ENCODE measurements at regions not wholly inside any gene's neighbourhood (a gene's known extent, or its start where the extent isn't known, plus 50 kb on each side); places are given as distances from the start of the nearest gene placed in this dataset.

DNA sequence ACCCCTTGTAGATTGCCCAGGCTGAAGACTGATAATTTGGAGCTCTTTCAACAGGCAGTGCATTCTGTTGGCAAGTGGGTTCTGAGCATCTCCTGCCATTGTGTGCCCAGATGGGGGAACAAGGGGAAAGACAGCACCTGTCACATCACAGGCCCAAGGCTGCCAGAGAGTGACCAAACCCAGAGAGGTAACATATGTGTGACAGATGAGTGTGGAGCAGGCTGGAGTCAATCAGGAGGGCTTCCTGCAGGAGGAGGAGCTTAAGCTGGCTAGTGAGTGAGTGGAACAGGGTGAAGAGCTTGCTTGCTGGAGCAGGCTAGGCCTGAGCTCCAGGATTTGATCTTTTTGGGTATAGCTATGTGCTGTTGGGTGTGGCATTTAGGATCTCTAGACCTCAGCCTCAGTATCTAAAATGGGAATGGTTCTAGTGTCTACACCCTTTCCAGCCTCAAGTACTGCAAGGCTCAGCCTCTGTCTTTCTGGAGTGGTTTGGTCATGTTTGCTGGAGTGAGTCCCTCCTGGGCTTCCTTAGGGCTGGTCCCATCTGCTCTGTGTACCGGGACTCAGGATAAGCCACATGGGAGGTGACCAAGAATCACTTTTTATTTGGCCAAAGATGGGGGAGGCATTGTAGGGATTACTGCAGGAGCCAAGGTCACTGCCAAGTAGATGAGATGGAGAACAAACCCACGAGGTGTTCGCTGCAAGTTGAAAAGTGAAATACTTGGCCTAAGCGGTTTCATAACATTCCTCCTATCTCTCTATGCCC is 152.4 kb upstream of the TSHZ3 start:
- no peak for DNase-seq (ENCODE audit: low read depth)

- no peak for DNase-seq (ENCODE audit: low read depth)
Measured at GRCh38 chr19:31502536-31503170, 153.4 kb upstream of the TSHZ3 start.

DNA sequence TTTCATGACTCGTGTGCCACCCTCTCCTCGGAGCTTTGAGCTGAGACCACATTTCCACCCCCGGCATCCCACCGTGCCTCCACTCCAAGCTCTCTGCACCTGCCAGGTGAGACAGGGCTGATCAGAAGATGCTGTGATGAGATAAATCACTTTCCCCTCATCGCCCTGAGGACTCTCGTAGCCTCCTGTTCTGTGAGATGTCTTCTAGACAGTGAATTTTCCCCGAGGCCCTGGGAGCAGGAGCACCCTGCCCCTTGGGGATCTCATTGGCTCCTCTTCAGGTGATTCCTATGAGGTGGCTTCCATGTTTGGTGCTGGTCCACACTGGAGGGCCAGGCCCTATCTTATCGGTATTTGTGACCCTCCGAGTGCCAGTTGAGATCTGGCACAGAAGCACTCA is 154.0 kb upstream of the TSHZ3 start:
- DNase-seq (ENCODE audit: low read depth), result no peak

DNA sequence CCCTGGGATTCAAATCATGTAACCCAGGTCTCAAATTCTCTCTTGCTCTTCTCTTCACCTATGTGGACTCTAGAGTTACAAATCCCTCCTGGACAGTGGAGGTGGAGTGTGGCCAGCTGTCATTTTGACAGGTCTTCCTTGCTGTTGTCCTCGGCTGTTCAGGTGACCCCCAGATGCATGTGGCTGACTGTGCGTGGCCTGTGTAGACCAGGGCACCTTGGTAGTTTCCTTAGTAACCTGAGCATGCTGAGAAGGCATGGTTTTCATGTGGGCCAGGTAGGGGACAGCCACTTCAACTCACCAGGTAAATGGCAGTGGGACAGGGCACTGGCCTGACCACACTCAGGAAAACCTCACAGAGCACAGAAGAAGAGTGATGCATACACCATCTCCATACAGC is 155.0 kb upstream of the TSHZ3 start:
- no peak for DNase-seq (ENCODE audit: low read depth)

GRCh38 chr19:31505596-31505910 is 156.3 kb upstream of the TSHZ3 start:
- DNase-seq (ENCODE audit: low read depth), result no peak

DNA sequence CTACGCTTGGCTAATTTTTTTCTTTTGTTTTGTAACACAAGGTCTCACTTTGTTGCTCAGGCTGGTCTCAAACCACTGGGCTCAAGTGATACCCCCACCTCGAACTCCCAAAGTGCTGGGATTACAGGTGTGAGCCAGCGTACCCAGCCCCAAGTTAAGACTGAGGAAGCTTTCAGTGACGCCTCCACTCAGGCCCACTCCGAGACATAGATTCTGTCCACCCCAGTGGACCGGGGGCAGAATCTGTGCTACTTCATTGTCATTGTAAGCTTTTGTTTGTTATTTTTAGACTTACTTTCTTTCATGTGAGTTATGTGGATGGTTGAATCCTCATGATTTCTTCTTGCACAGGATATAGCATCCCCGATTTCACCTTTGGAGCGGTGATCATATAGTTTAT is 156.9 kb upstream of the TSHZ3 start:
- DNase-seq (ENCODE audit: low read depth), result no peak

DNA sequence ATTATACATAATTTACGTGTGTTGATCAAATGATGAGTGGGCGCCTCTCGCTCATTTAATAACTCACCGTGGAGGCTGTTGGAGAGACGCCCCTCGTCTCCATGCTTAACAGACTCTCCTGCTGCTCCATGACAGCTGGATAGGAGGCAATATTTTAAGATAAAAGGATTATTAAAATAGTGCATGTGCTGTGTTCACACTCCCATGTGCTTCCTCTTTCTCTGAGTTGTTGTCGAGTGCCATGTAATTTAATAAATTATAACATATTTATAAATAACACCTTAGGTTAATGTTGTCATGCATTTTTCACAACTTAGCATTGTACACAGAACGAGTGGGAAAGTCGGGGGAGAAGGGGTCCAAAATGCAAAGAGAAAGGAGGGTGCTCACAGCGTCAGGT is 161.4 kb upstream of the TSHZ3 start:
- DNase-seq (ENCODE audit: low read depth), result no peak

GRCh38 chr19:31511098-31511497 is 161.9 kb upstream of the TSHZ3 start:
- no peak for DNase-seq (ENCODE audit: low read depth)

DNA sequence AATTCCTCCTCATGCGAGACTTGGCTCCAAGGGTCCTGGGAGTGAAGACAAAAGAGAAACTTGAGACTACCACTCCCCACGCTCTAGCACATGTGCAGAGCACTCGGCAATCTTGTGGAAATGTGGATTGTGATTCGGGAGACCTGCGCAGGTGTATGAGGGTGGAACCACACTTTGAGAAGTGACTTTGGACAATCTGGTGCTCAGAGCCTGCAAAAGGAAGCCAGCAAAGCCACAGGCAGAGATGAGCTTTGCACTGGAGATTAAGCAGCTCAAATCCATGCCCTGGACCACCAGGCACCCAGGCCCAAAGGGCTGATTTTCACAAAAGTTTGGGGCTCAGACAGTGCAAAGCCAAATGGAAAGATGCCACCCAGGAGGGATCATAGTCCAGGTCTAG is 162.5 kb upstream of the TSHZ3 start:
- DNase-seq (ENCODE audit: low read depth), result no peak

DNA sequence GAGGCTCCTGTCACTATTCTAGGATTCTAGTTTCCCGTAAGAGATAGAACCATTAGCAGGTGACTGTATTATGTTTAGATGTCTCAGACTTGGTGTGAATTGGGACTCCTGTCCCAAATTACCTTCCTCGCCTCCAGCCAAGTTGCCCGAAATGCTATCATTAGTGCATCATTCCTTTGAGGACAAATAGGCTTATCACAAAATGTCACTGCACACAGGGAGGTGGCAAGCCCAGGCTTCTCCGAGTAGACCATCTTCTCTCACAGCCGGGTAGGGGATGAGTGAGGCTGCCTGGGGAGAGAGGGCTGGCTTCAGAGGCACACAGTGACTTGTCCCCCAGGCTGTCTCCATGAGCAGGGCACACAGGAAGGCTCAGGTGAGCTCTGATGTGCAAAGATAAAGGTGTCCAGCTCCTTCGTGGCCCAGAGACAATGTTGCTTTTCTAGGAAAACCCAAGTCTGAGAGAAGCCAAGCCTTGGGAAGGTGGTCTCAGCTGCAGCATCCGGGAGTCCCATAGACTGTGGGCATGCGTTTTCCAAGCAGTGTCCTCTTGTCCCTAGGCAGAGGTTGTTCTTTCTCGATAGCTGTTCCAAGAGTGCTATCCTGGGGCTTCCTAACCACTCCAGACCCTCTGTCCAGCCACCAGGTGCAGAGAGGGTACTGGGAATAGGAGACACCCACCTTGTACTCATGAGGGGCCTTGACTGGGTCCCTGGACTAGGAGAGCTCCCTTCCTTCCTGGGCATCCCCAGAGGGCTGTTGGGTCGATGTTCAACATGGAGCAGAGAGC is 163.1 kb upstream of the TSHZ3 start:
- no peak for DNase-seq (ENCODE audit: low read depth)

- DNase-seq (ENCODE audit: low read depth), result no peak
Measured at GRCh38 chr19:31513841-31514240, 164.6 kb upstream of the TSHZ3 start.

- no peak for DNase-seq (ENCODE audit: low read depth)
Measured at GRCh38 chr19:31515931-31516330, 166.7 kb upstream of the TSHZ3 start.

DNA sequence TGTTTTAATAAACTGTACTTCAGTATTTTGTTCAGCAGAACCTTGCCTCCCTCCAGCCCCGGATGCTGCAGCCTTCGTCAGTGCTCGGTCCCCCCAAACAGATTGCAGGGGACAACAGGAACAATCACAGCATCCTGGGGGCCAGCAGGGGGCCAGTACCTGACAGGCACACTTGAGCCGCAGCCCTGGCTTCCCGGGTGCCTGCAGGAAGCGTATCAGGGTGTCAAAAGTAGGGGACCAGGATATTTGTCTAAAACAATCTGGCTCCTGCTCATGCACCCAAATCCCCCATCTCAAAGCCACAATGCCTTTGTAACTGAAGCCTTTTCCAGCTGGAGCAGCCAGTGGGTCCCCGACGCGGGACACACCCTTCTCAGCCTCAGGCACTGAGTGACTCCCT is 167.5 kb upstream of the TSHZ3 start:
- DNase-seq (ENCODE audit: low read depth), result no peak

DNA sequence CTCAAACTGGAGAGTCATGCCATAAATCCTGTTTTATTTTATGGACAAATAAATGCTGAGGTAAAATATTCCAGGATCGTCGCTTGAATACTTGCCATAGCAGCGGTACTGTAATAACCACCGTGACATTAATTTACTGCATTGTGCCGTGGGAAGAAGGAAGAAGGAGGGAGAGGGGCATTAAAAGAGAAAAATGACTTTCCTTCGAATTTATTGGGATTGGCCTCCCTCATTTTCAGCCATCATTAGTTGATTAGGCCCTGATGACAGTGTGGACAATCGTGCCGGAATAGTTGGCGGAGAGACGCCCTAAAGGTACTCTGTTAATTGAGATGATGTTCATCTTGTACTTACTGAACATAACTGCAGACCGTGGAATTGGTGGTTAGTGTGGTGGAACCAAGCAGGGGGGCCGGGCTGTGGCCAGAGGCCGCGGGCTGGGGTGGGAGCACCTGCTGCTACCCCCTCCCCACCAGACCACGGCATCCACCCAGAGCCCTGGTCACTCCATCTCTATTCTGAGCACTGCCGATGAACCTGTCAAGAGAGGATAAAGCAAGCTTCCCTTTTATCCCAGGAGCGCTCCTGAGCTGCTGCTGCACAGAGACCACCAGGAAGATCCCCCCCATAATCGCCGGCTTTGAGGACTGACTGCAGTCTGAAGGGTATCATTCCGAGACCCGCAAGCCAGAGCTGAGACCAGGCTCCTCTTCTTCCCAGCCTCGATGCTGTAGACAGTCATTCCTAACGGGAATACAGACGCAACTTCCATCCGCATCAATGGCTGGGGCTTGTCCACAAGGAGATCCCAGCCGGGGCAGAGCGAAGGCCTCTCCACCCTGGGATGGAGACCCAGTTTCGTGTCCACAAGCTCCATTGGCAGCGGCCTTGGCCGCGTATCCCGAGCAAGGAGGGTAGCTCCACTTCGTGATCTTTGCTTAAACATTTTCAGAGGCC is 168.3 kb upstream of the TSHZ3 start:
- DNase-seq (ENCODE audit: low read depth), result no peak

DNA sequence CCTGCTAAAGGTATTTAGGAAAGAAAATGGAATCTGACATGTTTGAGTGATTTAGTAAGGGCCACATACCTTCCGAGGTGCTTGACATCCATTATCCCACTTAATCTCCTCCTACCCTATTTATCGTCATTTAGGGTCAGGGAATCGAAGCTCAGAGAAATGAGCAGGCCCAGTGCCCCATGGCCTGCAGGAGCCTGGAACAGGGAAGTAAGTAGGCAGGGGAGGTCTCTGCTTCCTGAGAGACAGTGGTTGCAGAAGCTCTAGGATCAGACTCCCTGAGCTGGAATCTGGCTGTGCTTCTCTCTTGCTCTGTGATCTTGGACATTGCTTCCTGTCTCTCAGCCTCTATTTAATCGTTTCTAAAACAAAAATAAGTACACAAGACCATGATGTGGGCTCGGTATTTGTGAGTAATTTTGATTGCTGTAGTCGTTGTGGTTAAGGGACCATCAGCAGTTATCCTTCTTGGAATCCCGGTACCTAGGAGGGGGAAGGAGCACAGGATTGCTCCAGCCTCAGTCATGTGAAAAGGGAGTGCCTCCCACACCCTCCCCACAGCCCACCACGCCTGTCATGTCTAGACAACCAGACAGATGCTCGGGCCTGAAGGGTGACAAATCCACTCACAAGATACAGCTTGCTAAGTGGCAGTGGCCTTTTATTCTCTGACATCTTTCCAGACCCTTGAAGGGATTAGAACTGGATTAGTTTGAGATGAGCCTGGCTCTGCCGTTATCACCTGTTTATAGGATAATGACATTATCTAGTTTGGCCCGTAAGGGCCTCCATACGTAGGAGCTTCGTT is 169.2 kb upstream of the TSHZ3 start:
- DNase-seq (ENCODE audit: low read depth), result no peak

- no peak for DNase-seq (ENCODE audit: low read depth)
Measured at GRCh38 chr19:31519256-31519655, 170.0 kb upstream of the TSHZ3 start.

DNA sequence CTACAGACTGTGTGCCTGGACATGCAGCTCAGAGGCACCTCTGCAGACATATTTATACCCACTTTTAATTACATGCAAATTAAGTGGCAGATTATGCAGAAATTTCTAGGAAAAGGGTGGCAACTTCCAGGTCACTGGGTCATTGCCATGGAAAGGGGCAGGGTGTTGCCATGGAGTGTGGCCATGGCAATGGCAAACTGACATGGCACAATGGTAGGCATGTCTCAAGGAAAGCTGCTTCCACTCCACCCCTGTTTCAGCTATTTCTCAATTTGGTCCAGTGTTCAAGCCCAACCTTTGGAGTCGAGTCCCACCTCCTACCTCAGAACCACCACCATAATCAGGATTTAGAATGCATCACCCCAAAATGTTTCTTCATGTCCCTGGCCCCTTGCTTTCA is 170.7 kb upstream of the TSHZ3 start:
- DNase-seq (ENCODE audit: low read depth), result no peak

DNA sequence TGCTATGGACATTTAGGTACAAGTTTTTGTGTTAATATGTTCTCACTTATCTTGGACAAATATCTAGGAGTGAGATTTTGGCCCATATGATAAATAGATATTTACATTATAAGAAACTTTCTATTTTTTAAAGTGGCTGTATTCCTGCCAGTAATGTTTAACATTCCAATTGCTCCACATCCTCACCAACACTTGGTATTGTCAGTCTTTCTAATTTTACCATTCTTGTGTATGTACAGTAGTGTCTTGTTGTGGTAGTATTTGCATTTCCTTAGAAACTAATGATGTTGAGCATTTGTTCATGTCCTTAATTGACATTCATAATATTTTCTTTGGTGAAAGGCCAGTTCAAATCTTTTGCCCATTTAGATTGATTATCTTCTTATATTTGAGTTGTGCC is 171.4 kb upstream of the TSHZ3 start:
- no peak for DNase-seq (ENCODE audit: low read depth)

DNA sequence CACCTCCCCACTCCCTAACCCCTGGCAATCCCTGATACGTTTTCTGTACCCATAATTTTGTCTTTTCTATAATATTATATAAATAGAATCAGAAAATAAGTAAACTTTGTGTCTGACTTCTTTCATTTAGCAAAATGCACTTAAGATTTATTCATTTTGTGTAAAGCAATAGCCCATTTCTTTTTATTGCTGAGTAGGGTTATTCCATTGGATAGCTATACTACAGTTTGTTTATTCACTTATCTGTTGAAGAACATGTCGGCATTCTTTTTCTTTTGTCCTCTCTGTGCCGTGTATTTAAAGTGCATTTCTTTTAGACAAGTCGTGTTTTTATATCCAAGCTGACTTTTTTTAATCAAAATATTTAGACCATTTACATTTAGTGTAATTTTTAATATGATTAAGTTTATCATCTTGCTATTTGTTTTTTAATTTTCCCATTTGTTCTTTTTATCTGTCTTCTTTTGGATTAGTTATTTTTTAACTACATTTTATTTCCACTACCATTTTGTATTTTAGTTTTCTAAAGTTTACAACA is 176.4 kb upstream of the TSHZ3 start:
- no peak for DNase-seq (ENCODE audit: low read depth)

- DNase-seq (ENCODE audit: low read depth), result no peak
Measured at GRCh38 chr19:31527443-31527842, 178.2 kb upstream of the TSHZ3 start.

DNA sequence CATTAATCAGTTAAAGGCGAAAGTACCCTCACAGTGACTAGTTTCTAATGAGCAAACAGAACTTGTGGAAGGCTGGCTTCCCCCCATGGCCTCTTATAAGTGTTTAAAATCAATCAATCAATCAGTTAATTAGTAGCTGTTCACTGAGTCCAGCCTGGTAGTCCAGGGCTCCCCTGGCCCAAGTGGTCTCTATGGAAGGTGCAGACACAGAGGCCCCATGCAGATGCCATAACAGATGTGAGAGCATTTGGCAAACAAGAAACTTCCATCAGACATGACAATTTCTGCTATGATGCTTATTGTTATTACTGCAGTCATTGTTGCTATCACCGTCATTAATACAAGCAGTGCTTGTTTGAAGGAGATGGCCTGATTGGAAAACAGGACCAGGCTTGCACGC is 179.0 kb upstream of the TSHZ3 start:
- no peak for DNase-seq (ENCODE audit: low read depth)

All from activated T-cell treated with anti-CD3 and anti-CD28 coated beads for 1 hour (primary cell).